ENCODE measurements at regions not wholly inside any gene's neighbourhood (a gene's known extent, or its start where the extent isn't known, plus 50 kb on each side); places are given as distances from the start of the nearest gene placed in this dataset.

DNA sequence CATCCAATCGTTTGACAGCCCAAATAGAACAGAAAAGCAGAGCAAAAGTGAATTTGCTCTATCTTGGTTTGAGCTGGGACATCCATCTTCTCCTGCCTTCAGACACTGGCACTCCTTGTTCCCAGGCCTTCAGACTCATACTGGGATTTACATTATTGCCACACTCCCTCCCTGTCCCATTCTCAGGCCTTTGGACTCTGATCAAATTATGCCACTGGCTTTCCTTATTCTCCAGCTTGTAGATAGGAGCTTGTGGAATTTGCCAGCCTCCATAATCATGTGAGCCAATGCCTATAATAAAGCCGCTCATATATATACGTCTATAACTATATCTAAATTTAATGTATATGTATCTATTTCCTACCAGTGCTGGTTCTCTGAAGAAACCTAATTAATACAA is 568.3 kb upstream of the KIRREL3 start:
- H3K4me1 Mint-ChIP-seq = no peaks in the 10 kb centered on the region
- H3K36me3 Mint-ChIP-seq = no peaks in the 10 kb centered on the region
- ATAC-seq (ENCODE audit: low read depth in 2 of 2) = no peak
- no peak overlapping the region for H3K4me3 Mint-ChIP-seq
- no peak for DNase-seq
- H3K27me3 Mint-ChIP-seq = no peaks in the 10 kb centered on the region
- H3K9me3 Mint-ChIP-seq = peaks cover 0 to 4% (median 0%) of the 10 kb centered on the region in 7 donors
- no peak overlapping the region for H3K27ac Mint-ChIP-seq

- H3K36me3 Mint-ChIP-seq = no peaks in the 10 kb centered on the region
- H3K4me1 Mint-ChIP-seq = no peaks in the 10 kb centered on the region
- no peaks in the 10 kb centered on the region for H3K27me3 Mint-ChIP-seq
- DNase-seq (no peak), ATAC-seq (ENCODE audit: low read depth in 2 of 2) (no peak)
- no peak overlapping the region for H3K4me3 Mint-ChIP-seq
- H3K27ac Mint-ChIP-seq = no peak overlapping the region
- peaks cover 0 to 4% (median 0%) of the 10 kb centered on the region in 7 donors for H3K9me3 Mint-ChIP-seq
These were observed 566.8 kb upstream of the KIRREL3 start for GRCh38 chr11:127567237-127567932.

GRCh38 chr11:127564810-127565209 is 564.2 kb upstream of the KIRREL3 start:
- no peaks in the 10 kb centered on the region for H3K4me1 Mint-ChIP-seq
- no peaks in the 10 kb centered on the region for H3K36me3 Mint-ChIP-seq
- peaks cover 0 to 4% (median 0%) of the 10 kb centered on the region in 7 donors for H3K9me3 Mint-ChIP-seq
- H3K4me3 Mint-ChIP-seq = no peak overlapping the region
- H3K27me3 Mint-ChIP-seq = no peaks in the 10 kb centered on the region
- H3K27ac Mint-ChIP-seq = no peak overlapping the region
- DNase-seq = no peak
- ATAC-seq (ENCODE audit: low read depth in 2 of 2) = no peak

- Mint-ChIP-seq H3K9me3 (no peaks in the 10 kb centered on the region), H3K27ac (no peak overlapping the region), H3K4me3 (no peak overlapping the region), H3K27me3 (no peaks in the 10 kb centered on the region), H3K4me1 (no peaks in the 10 kb centered on the region), H3K36me3 (no peaks in the 10 kb centered on the region)
- DNase-seq (no peak), ATAC-seq (ENCODE audit: low read depth in 2 of 2) (no peak)
These were observed 559.4 kb upstream of the KIRREL3 start for GRCh38 chr11:127559978-127560377.

DNA sequence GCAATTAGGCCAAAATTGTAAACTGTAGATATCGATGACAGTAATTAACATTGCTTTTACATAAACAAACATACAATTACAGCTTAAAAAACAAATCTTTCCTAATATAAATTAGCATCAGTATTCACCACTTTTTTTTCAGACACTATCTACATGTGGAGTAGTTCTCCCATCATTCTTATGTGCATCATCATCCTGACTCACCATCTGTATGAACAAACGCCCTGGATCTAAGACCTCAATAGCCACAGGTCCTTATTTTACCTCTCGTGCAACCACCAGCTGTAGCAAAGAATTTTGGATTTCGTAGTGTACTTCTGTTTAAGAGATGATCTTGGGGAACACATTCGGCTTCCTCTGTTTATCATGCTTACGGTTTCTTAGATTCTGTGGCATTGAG is 551.9 kb upstream of the KIRREL3 start:
- Mint-ChIP-seq H3K27ac (no peak overlapping the region), H3K4me3 (no peak overlapping the region), H3K9me3 (peaks cover 0 to 15% (median 0%) of the 10 kb centered on the region in 7 donors), H3K27me3 (no peaks in the 10 kb centered on the region), H3K4me1 (no peaks in the 10 kb centered on the region), H3K36me3 (no peaks in the 10 kb centered on the region)
- DNase-seq (no peak), ATAC-seq (ENCODE audit: low read depth in 2 of 2) (no peak)

- DNase-seq = no peak
- peaks cover 0 to 7% (median 1%) of the 10 kb centered on the region in 7 donors for H3K9me3 Mint-ChIP-seq
- no peak overlapping the region for H3K27ac Mint-ChIP-seq
- no peaks in the 10 kb centered on the region for H3K36me3 Mint-ChIP-seq
- no peak overlapping the region for H3K4me3 Mint-ChIP-seq
- peaks cover 0 to 4% (median 0%) of the 10 kb centered on the region in 3 donors for H3K27me3 Mint-ChIP-seq
- ATAC-seq (ENCODE audit: low read depth in 2 of 2) = no peak
- H3K4me1 Mint-ChIP-seq = no peaks in the 10 kb centered on the region
These were observed 530.6 kb upstream of the KIRREL3 start for GRCh38 chr11:127531167-127531566.

GRCh38 chr11:127528297-127528696 is 527.7 kb upstream of the KIRREL3 start:
- no peak overlapping the region for H3K4me3 Mint-ChIP-seq
- H3K36me3 Mint-ChIP-seq = no peaks in the 10 kb centered on the region

GRCh38 chr11:127524618-127525017 is 524.0 kb upstream of the KIRREL3 start:
- no peak overlapping the region for H3K27ac Mint-ChIP-seq

More at GRCh38 chr11:127528297-127528696, 527.7 kb upstream of the KIRREL3 start:
- no peaks in the 10 kb centered on the region for H3K27me3 Mint-ChIP-seq
- no peak overlapping the region for H3K27ac Mint-ChIP-seq
- no peaks in the 10 kb centered on the region for H3K4me1 Mint-ChIP-seq
- peaks cover 0 to 6% (median 1%) of the 10 kb centered on the region in 7 donors for H3K9me3 Mint-ChIP-seq
- DNase-seq = no peak
- no peak for ATAC-seq (ENCODE audit: low read depth in 2 of 2)

GRCh38 chr11:127521413-127521812 is 520.8 kb upstream of the KIRREL3 start:
- Mint-ChIP-seq H3K27me3 (no peaks in the 10 kb centered on the region), H3K4me3 (no peak overlapping the region), H3K9me3 (peaks cover 0 to 21% (median 5%) of the 10 kb centered on the region in 7 donors), H3K36me3 (no peaks in the 10 kb centered on the region), H3K27ac (no peak overlapping the region), H3K4me1 (no peaks in the 10 kb centered on the region)
- ATAC-seq (ENCODE audit: low read depth in 2 of 2) = no peak
- DNase-seq = no peak

More at GRCh38 chr11:127524618-127525017, 524.0 kb upstream of the KIRREL3 start:
- DNase-seq = no peak
- Mint-ChIP-seq H3K36me3 (no peaks in the 10 kb centered on the region), H3K27me3 (no peaks in the 10 kb centered on the region), H3K4me1 (no peaks in the 10 kb centered on the region), H3K9me3 (peaks cover 0 to 2% (median 0%) of the 10 kb centered on the region in 7 donors), H3K4me3 (no peak overlapping the region)
- no peak for ATAC-seq (ENCODE audit: low read depth in 2 of 2)

GRCh38 chr11:127507851-127508250 is 507.3 kb upstream of the KIRREL3 start:
- Mint-ChIP-seq H3K36me3 (no peaks in the 10 kb centered on the region), H3K27me3 (peaks cover 0 to 4% (median 0%) of the 10 kb centered on the region in 3 donors), H3K27ac (no peak overlapping the region), H3K9me3 (peaks cover 0 to 16% (median 5%) of the 10 kb centered on the region in 7 donors), H3K4me1 (no peaks in the 10 kb centered on the region), H3K4me3 (no peak overlapping the region)
- ATAC-seq (ENCODE audit: low read depth in 2 of 2) (no peak), DNase-seq (no peak)

- no peak for DNase-seq
- H3K36me3 Mint-ChIP-seq = no peaks in the 10 kb centered on the region
- peaks cover 0 to 15% (median 4%) of the 10 kb centered on the region in 7 donors for H3K9me3 Mint-ChIP-seq
- H3K27me3 Mint-ChIP-seq = peaks cover 0 to 4% (median 0%) of the 10 kb centered on the region in 3 donors
- no peak overlapping the region for H3K27ac Mint-ChIP-seq
- H3K4me3 Mint-ChIP-seq = no peak overlapping the region
- no peaks in the 10 kb centered on the region for H3K4me1 Mint-ChIP-seq
- ATAC-seq (ENCODE audit: low read depth in 2 of 2) = no peak
These were observed 506.1 kb upstream of the KIRREL3 start for GRCh38 chr11:127506647-127507046.

DNA sequence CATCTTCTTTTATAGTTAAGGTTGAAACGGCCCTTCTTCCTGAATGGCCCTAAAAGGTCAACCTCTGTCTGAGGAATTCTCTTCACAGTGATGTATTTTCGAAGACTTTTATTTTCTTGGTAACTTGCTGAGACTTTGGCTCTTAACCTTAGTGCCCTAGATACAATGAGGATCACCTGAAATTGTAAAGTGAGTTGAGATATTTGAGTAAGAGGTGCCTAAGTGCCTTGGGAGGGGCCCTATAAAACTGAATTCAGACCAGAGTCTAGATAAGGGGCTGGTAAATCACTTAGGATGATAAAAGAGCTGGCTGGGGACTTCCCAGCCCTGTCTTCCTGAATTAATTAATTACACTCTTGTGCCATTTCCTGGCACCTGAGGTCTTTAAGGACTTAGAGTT is 505.6 kb upstream of the KIRREL3 start:
- peaks cover 0 to 4% (median 0%) of the 10 kb centered on the region in 3 donors for H3K27me3 Mint-ChIP-seq
- no peak overlapping the region for H3K27ac Mint-ChIP-seq
- ATAC-seq (ENCODE audit: low read depth in 2 of 2) = no peak
- H3K4me3 Mint-ChIP-seq = no peak overlapping the region
- no peak for DNase-seq
- H3K9me3 Mint-ChIP-seq = peaks cover 0 to 11% (median 3%) of the 10 kb centered on the region in 7 donors
- H3K36me3 Mint-ChIP-seq = no peaks in the 10 kb centered on the region
- H3K4me1 Mint-ChIP-seq = no peaks in the 10 kb centered on the region

DNA sequence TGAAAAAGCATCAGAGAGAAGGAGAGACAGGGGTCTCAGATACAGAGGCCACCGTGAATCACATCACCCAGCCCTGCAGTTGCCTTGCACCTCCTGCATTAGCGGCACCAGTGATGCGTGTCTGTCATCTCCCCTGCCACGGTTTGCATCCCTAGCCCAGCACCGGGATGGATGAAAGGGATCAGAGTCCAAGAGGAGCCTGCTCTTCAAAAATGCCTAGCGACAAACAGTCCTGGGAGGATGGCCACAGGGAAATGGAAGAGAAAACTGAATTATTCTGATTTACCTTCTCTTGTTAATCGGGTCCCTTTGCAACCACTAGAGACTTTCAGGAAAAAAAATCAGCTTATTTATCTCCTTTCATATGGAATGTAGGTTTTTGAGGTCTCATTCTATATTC is 495.6 kb upstream of the KIRREL3 start:
- no peak overlapping the region for H3K27ac Mint-ChIP-seq

DNA sequence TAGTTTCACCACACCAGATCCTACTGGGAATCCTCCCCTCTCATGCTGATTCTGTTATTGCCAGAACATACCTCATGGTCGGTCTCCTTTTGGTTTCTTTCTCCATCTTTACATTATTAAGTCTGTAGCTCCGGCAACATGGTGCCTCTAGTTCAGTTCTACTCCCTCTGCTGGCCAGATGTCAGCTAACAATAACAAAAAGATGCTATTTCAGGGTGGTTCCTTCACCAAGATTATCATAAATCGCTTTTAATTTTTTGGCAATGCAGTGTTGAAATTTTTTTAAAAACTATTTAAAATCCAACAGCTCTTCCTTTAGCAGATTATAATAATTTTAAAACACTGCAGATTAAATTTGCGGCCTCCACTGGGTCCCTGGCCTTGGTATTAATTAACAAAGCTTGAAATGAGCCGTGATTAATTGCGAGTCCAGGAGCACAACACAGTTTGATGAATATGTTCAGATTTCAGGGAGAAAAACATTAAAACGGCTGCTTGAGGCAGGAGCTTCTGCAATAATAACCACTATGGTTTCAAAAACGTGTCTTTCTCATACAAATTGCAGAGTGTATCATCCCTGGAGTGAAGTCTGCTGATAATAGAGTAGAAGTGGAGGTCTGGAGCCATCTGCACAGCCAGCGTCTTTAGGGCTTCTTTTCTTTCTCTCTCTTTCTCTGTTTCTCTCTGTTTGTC is 492.9 kb upstream of the KIRREL3 start:
- H3K4me1 Mint-ChIP-seq = no peaks in the 10 kb centered on the region
- ATAC-seq (ENCODE audit: low read depth in 2 of 2) (no peak), DNase-seq (no peak)
- no peak overlapping the region for H3K4me3 Mint-ChIP-seq
- H3K36me3 Mint-ChIP-seq = peaks cover 0 to 7% of the 10 kb centered on the region in 2 donors
- peaks cover 0 to 13% (median 7%) of the 10 kb centered on the region in 7 donors for H3K9me3 Mint-ChIP-seq
- H3K27ac Mint-ChIP-seq = peak overlapping the region in 2 of 6 donors; percentile 23 to 82
- H3K27me3 Mint-ChIP-seq = no peaks in the 10 kb centered on the region

More for the DNA sequence above, 495.6 kb upstream of the KIRREL3 start:
- H3K4me3 Mint-ChIP-seq = no peak overlapping the region
- peaks cover 0 to 7% of the 10 kb centered on the region in 2 donors for H3K36me3 Mint-ChIP-seq
- H3K9me3 Mint-ChIP-seq = peaks cover 0 to 10% (median 5%) of the 10 kb centered on the region in 7 donors
- no peaks in the 10 kb centered on the region for H3K27me3 Mint-ChIP-seq
- no peak for DNase-seq
- ATAC-seq (ENCODE audit: low read depth in 2 of 2) = no peak
- no peaks in the 10 kb centered on the region for H3K4me1 Mint-ChIP-seq

Data from naive B cell (primary cell).